ENCODE measurements at regions not wholly inside any gene's neighbourhood (a gene's known extent, or its start where the extent isn't known, plus 50 kb on each side); places are given as distances from the start of the nearest gene placed in this dataset.

- no peak for DNase-seq (ENCODE audit: low read depth)
- in situ Hi-C loops (cut with HindIII; ENCODE audit: low sequenced_read_pairs), result no loop called here
- no peak for TF ChIP-seq CTCF (IDR thresholded peaks at IDR 0.05; ENCODE audit: low read depth, low read length, missing control alignments)
- H3K4me3 ChIP-seq (ENCODE audit: low read depth, low read length), result no peak overlapping the region
Measured at GRCh38 chr3:95424279-95424678, 1361.4 kb downstream of the NSUN3 start.

GRCh38 chr3:95434491-95434890 lies 1371.6 kb downstream of the NSUN3 start:
- in situ Hi-C loops (cut with HindIII; ENCODE audit: low sequenced_read_pairs), result no loop called here
- DNase-seq (ENCODE audit: low read depth), result no peak
- no peak for TF ChIP-seq CTCF (IDR thresholded peaks at IDR 0.05; ENCODE audit: low read depth, low read length, missing control alignments)
- H3K4me3 ChIP-seq (ENCODE audit: low read depth, low read length), result no peak overlapping the region

- in situ Hi-C loops (cut with HindIII; ENCODE audit: low sequenced_read_pairs), result no loop called here
- no peak for TF ChIP-seq CTCF (IDR thresholded peaks at IDR 0.05; ENCODE audit: low read depth, low read length, missing control alignments)
- DNase-seq (ENCODE audit: low read depth), result no peak
- no peak overlapping the region for H3K4me3 ChIP-seq (ENCODE audit: low read depth, low read length)
Measured at GRCh38 chr3:95437409-95437808, 1374.5 kb downstream of the NSUN3 start.

- in situ Hi-C loops (cut with HindIII; ENCODE audit: low sequenced_read_pairs), result no loop called here
- TF ChIP-seq CTCF (IDR thresholded peaks at IDR 0.05; ENCODE audit: low read depth, low read length, missing control alignments), result no peak
Measured at GRCh38 chr3:95438274-95438673, 1375.4 kb downstream of the NSUN3 start.

GRCh38 chr3:95442766-95443165 lies 1371.6 kb upstream of the EPHA6 start:
- no peak for TF ChIP-seq CTCF (IDR thresholded peaks at IDR 0.05; ENCODE audit: low read depth, low read length, missing control alignments)
- H3K4me3 ChIP-seq (ENCODE audit: low read depth, low read length), result no peak overlapping the region
- DNase-seq (ENCODE audit: low read depth), result no peak
- in situ Hi-C loops (cut with HindIII; ENCODE audit: low sequenced_read_pairs), result no loop called here

More at GRCh38 chr3:95438274-95438673, 1375.4 kb downstream of the NSUN3 start:
- no peak overlapping the region for H3K4me3 ChIP-seq (ENCODE audit: low read depth, low read length)
- no peak for DNase-seq (ENCODE audit: low read depth)

GRCh38 chr3:95449841-95450240 lies 1364.6 kb upstream of the EPHA6 start:
- no peak for DNase-seq (ENCODE audit: low read depth)
- in situ Hi-C loops (cut with HindIII; ENCODE audit: low sequenced_read_pairs), result no loop called here
- no peak for TF ChIP-seq CTCF (IDR thresholded peaks at IDR 0.05; ENCODE audit: low read depth, low read length, missing control alignments)
- H3K4me3 ChIP-seq (ENCODE audit: low read depth, low read length), result no peak overlapping the region

GRCh38 chr3:95453242-95453641 lies 1361.2 kb upstream of the EPHA6 start:
- in situ Hi-C loops (cut with HindIII; ENCODE audit: low sequenced_read_pairs), result no loop called here
- DNase-seq (ENCODE audit: low read depth), result no peak
- no peak overlapping the region for H3K4me3 ChIP-seq (ENCODE audit: low read depth, low read length)
- no peak for TF ChIP-seq CTCF (IDR thresholded peaks at IDR 0.05; ENCODE audit: low read depth, low read length, missing control alignments)

All from astrocyte of the cerebellum (primary cell).